Erythroblast (primary cell): ENCODE measurements at regions not wholly inside any gene's neighbourhood (a gene's known extent, or its start where the extent isn't known, plus 50 kb on each side); places are given as distances from the start of the nearest gene placed in this dataset.

ENCODE experiments used
- GATA1 ChIP-seq: IDR thresholded peaks from 2 replicates; pipeline ENCODE4 v1.6.1; 2011; ENCODE audit warnings: low read depth, mild to moderate bottlenecking, control low read depth, low read length, moderate library complexity
- POLR2A ChIP-seq: IDR thresholded peaks from 2 replicates; pipeline ENCODE4 v1.6.1; 2011; ENCODE audit warnings: mild to moderate bottlenecking, low read length

GRCh38 chr7:52518869-52519268 lies 516.6 kb upstream of the POM121L12 start:
- no peak for TF ChIP-seq POLR2A
- no peak for TF ChIP-seq GATA1
